Type B pancreatic cell (in vitro differentiated cells): ENCODE measurements at regions not wholly inside any gene's neighbourhood (a gene's known extent, or its start where the extent isn't known, plus 50 kb on each side); places are given as distances from the start of the nearest gene placed in this dataset.

ENCODE experiments used
- DNase-seq: peaks from one replicate; pipeline ENCODE4 v3.0.0; 2021; ENCODE audit warnings: mixed read lengths; ENCODE audit not compliant: unreplicated experiment; ENCODE audit errors: extremely low spot score
- H3K27ac Mint-ChIP-seq: 2 replicates; pipeline ENCODE4 v1.8.0; 2021; ENCODE audit warnings: mild to moderate bottlenecking, mixed read lengths
- H3K27me3 Mint-ChIP-seq: 2 replicates; pipeline ENCODE4 v1.8.0; 2021; ENCODE audit warnings: mixed read lengths
- H3K36me3 Mint-ChIP-seq: 2 replicates; pipeline ENCODE4 v1.8.0; 2021; ENCODE audit warnings: mixed read lengths
- H3K4me1 Mint-ChIP-seq: one replicate; pipeline ENCODE4 v1.8.0; 2021; ENCODE audit warnings: mixed read lengths; ENCODE audit not compliant: unreplicated experiment
- H3K4me3 Mint-ChIP-seq: 2 replicates; pipeline ENCODE4 v1.8.0; 2021; ENCODE audit warnings: mild to moderate bottlenecking, mixed read lengths
- H3K9me3 Mint-ChIP-seq: 2 replicates; pipeline ENCODE4 v1.8.0; 2021; ENCODE audit warnings: mixed read lengths
- TF ChIP-seq, protein P1 (sequence below): fragments of 200-600 bp; sonication (generic); conservative IDR thresholded peaks from 2 replicates; pipeline ENCODE4 v1.5.0; 2021; ENCODE audit warnings: antibody characterized with exemption, mild to moderate bottlenecking

DNA sequence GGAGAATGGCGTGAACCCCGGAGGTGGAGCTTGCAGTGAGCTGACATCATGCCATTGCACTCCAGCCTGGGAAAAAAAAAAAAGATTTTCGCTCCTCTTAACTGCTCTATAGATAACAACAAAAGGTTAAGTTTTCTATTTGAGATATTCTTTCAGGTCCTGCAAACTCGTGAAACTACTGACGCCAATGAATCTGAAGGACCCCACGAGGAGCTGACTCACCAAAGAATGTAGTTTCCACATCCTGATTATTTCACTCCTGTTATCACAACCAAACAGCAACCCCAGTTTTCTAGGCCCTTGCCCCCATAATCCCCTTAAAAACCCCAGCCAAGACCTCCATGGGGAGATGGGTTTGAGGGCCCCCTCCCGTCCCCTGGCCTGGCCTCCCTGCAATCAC is 58.7 kb downstream of the OTOR start:
- Mint-ChIP-seq H3K4me3 (no peak overlapping the region), H3K9me3 (no peaks in the 10 kb centered on the region), H3K36me3 (no peaks in the 10 kb centered on the region), H3K27ac (no peak overlapping the region), H3K4me1 (peaks cover 5% of the 10 kb centered on the region), H3K27me3 (peaks cover 36% of the 10 kb centered on the region)
- TF ChIP-seq, protein P1, sequence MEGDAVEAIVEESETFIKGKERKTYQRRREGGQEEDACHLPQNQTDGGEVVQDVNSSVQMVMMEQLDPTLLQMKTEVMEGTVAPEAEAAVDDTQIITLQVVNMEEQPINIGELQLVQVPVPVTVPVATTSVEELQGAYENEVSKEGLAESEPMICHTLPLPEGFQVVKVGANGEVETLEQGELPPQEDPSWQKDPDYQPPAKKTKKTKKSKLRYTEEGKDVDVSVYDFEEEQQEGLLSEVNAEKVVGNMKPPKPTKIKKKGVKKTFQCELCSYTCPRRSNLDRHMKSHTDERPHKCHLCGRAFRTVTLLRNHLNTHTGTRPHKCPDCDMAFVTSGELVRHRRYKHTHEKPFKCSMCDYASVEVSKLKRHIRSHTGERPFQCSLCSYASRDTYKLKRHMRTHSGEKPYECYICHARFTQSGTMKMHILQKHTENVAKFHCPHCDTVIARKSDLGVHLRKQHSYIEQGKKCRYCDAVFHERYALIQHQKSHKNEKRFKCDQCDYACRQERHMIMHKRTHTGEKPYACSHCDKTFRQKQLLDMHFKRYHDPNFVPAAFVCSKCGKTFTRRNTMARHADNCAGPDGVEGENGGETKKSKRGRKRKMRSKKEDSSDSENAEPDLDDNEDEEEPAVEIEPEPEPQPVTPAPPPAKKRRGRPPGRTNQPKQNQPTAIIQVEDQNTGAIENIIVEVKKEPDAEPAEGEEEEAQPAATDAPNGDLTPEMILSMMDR: no peak
- no peak for DNase-seq

GRCh38 chr20:16808796-16809195 is 60.6 kb downstream of the OTOR start:
- TF ChIP-seq, protein P1: no peak
- no peaks in the 10 kb centered on the region for H3K36me3 Mint-ChIP-seq
- H3K4me3 Mint-ChIP-seq: no peak overlapping the region
- peaks cover 24% of the 10 kb centered on the region for H3K27me3 Mint-ChIP-seq
- H3K4me1 Mint-ChIP-seq: peaks cover 5% of the 10 kb centered on the region
- H3K9me3 Mint-ChIP-seq: no peaks in the 10 kb centered on the region
- DNase-seq: no peak
- no peak overlapping the region for H3K27ac Mint-ChIP-seq

DNA sequence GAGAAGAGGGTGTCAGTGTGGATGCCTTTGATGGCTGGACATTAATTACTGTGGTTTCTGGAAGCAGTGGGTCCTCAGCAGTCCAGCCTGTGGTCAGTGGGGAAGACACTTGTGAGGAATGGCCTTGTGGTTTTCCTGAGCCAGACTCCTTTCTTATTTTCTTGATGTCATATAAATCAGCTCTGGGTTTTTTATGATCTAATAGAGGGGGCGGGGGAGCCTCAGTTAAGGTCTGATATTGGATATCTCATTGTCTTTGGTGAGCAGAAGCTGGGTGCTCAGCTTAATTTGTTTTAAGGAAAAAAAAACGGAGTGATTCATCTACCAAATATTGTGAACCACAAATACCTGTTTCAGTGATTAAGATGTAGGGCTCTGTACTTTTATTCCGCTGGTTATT is 62.1 kb downstream of the OTOR start:
- TF ChIP-seq, protein P1: no peak
- no peaks in the 10 kb centered on the region for H3K36me3 Mint-ChIP-seq
- no peaks in the 10 kb centered on the region for H3K9me3 Mint-ChIP-seq
- no peak overlapping the region for H3K4me3 Mint-ChIP-seq
- DNase-seq: no peak
- H3K4me1 Mint-ChIP-seq: no peaks in the 10 kb centered on the region
- no peak overlapping the region for H3K27ac Mint-ChIP-seq
- H3K27me3 Mint-ChIP-seq: peaks cover 19% of the 10 kb centered on the region

- TF ChIP-seq, protein P1: no peak
- no peak for DNase-seq
- no peaks in the 10 kb centered on the region for H3K9me3 Mint-ChIP-seq
- no peak overlapping the region for H3K27ac Mint-ChIP-seq
- no peaks in the 10 kb centered on the region for H3K36me3 Mint-ChIP-seq
- H3K4me1 Mint-ChIP-seq: no peaks in the 10 kb centered on the region
- H3K27me3 Mint-ChIP-seq: peaks cover 7% of the 10 kb centered on the region
- no peak overlapping the region for H3K4me3 Mint-ChIP-seq
Measured at GRCh38 chr20:16816192-16816591, 68.0 kb downstream of the OTOR start.

- TF ChIP-seq, protein P1: no peak
- no peaks in the 10 kb centered on the region for H3K9me3 Mint-ChIP-seq
- H3K4me1 Mint-ChIP-seq: no peaks in the 10 kb centered on the region
- peaks cover 5% of the 10 kb centered on the region for H3K27me3 Mint-ChIP-seq
- H3K27ac Mint-ChIP-seq: no peak overlapping the region
- DNase-seq: no peak
- no peak overlapping the region for H3K4me3 Mint-ChIP-seq
- H3K36me3 Mint-ChIP-seq: no peaks in the 10 kb centered on the region
Measured at GRCh38 chr20:16819483-16819882, 71.3 kb downstream of the OTOR start.
